Skeletal muscle tissue (tissue), 3 donors: ENCODE measurements at regions not wholly inside any gene's neighbourhood (a gene's known extent, or its start where the extent isn't known, plus 50 kb on each side); places are given as distances from the start of the nearest gene placed in this dataset.
"Not testable (repeated sequence)": the region's sequence is repeated elsewhere in the genome, so short reads cannot be mapped to it uniquely, and the experiment has no call there.

Source experiments
- H3K27ac ChIP-seq: one replicate; pipeline ENCODE4 v1.7.0; 2013; ENCODE audit warnings: mild to moderate bottlenecking, low read depth, low read length, inconsistent platforms
- H3K27me3 ChIP-seq, 3 donors: one replicate each; pipeline ENCODE4 v1.7.0; 2013; ENCODE audit warnings: low read length in 3 of 3; ENCODE audit not compliant: control insufficient read depth in 3 of 3, insufficient read depth in 3 of 3
- H3K36me3 ChIP-seq, 3 donors: one replicate each; pipeline ENCODE4 v1.7.0; 2013; ENCODE audit warnings: low read length in 3 of 3; ENCODE audit not compliant: control insufficient read depth in 3 of 3, insufficient read depth in 3 of 3
- H3K4me1 ChIP-seq, 3 donors: one replicate each; pipeline ENCODE4 v1.7.0; 2013; ENCODE audit warnings: low read length in 3 of 3, mild to moderate bottlenecking in 3 of 3; ENCODE audit not compliant: control insufficient read depth in 3 of 3, insufficient read depth in 3 of 3
- H3K4me3 ChIP-seq, 3 donors: one replicate each; pipeline ENCODE4 v1.7.0; 2013; ENCODE audit warnings: low read length in 3 of 3
- H3K9ac ChIP-seq, 3 donors: one replicate each; pipeline ENCODE4 v1.7.0; 2013; ENCODE audit warnings: low read length in 3 of 3, mild to moderate bottlenecking in 3 of 3, moderate library complexity in 2 of 3, low read depth in 1 of 3
- H3K9me3 ChIP-seq, 3 donors: one replicate each; pipeline ENCODE4 v1.7.0; 2013; ENCODE audit warnings: low read length in 3 of 3; ENCODE audit not compliant: control insufficient read depth in 3 of 3
- donor health status: Osteomylitis.

- no peaks in the 10 kb centered on the region for H3K4me1 ChIP-seq
- H3K36me3 ChIP-seq: no peaks in the 10 kb centered on the region
- no peaks in the 10 kb centered on the region for H3K9me3 ChIP-seq
- H3K4me3 ChIP-seq: no peak overlapping the region
- H3K27ac ChIP-seq: no peak overlapping the region
- no peaks in the 10 kb centered on the region for H3K27me3 ChIP-seq
- H3K9ac ChIP-seq: no peak overlapping the region
Observed at GRCh38 chr13:88217883-88218282, 546.7 kb downstream of the SLITRK5 start.

GRCh38 chr13:88223958-88224357 is 552.8 kb downstream of the SLITRK5 start:
- Histone ChIP-seq H3K36me3 (no peaks in the 10 kb centered on the region), H3K4me1 (no peaks in the 10 kb centered on the region), H3K27ac (no peak overlapping the region), H3K4me3 (no peak overlapping the region), H3K27me3 (no peaks in the 10 kb centered on the region), H3K9ac (no peak overlapping the region), H3K9me3 (no peaks in the 10 kb centered on the region)

GRCh38 chr13:88235441-88235840 is 564.3 kb downstream of the SLITRK5 start:
- no peak overlapping the region for H3K9ac ChIP-seq
- no peaks in the 10 kb centered on the region for H3K36me3 ChIP-seq
- no peaks in the 10 kb centered on the region for H3K4me1 ChIP-seq
- H3K27me3 ChIP-seq: no peaks in the 10 kb centered on the region
- no peaks in the 10 kb centered on the region for H3K9me3 ChIP-seq
- H3K4me3 ChIP-seq: no peak overlapping the region
- no peak overlapping the region for H3K27ac ChIP-seq

GRCh38 chr13:88246239-88246638 is 575.1 kb downstream of the SLITRK5 start:
- H3K27ac ChIP-seq: no peak overlapping the region
- no peaks in the 10 kb centered on the region for H3K9me3 ChIP-seq
- H3K36me3 ChIP-seq: no peaks in the 10 kb centered on the region
- H3K4me3 ChIP-seq: no peak overlapping the region
- no peaks in the 10 kb centered on the region for H3K4me1 ChIP-seq
- H3K27me3 ChIP-seq: no peaks in the 10 kb centered on the region
- no peak overlapping the region for H3K9ac ChIP-seq

- Histone ChIP-seq H3K36me3 (no peaks in the 10 kb centered on the region), H3K9me3 (no peaks in the 10 kb centered on the region), H3K27ac (no peak overlapping the region), H3K9ac (no peak overlapping the region), H3K27me3 (no peaks in the 10 kb centered on the region), H3K4me3 (no peak overlapping the region), H3K4me1 (no peaks in the 10 kb centered on the region)
Observed at GRCh38 chr13:88248393-88248792, 577.2 kb downstream of the SLITRK5 start.

- no peaks in the 10 kb centered on the region for H3K27me3 ChIP-seq
- no peaks in the 10 kb centered on the region for H3K36me3 ChIP-seq
- H3K4me1 ChIP-seq: no peaks in the 10 kb centered on the region
- no peak overlapping the region for H3K4me3 ChIP-seq
- H3K9me3 ChIP-seq: no peaks in the 10 kb centered on the region
- H3K27ac ChIP-seq: no peak overlapping the region
- no peak overlapping the region for H3K9ac ChIP-seq
Observed at GRCh38 chr13:88257706-88258105, 586.5 kb downstream of the SLITRK5 start.

GRCh38 chr13:88263808-88264207 is 592.6 kb downstream of the SLITRK5 start:
- no peaks in the 10 kb centered on the region for H3K27me3 ChIP-seq
- no peaks in the 10 kb centered on the region for H3K36me3 ChIP-seq
- no peak overlapping the region for H3K9ac ChIP-seq
- no peak overlapping the region for H3K4me3 ChIP-seq
- no peaks in the 10 kb centered on the region for H3K9me3 ChIP-seq
- no peaks in the 10 kb centered on the region for H3K4me1 ChIP-seq
- no peak overlapping the region for H3K27ac ChIP-seq

GRCh38 chr13:88281841-88282240 is 610.7 kb downstream of the SLITRK5 start:
- no peaks in the 10 kb centered on the region for H3K27me3 ChIP-seq
- H3K9me3 ChIP-seq: no peaks in the 10 kb centered on the region
- H3K27ac ChIP-seq: no peak overlapping the region
- H3K4me1 ChIP-seq: no peaks in the 10 kb centered on the region
- no peaks in the 10 kb centered on the region for H3K36me3 ChIP-seq
- H3K4me3 ChIP-seq: no peak overlapping the region
- H3K9ac ChIP-seq: no peak overlapping the region

GRCh38 chr13:88285329-88285728 is 614.2 kb downstream of the SLITRK5 start:
- H3K36me3 ChIP-seq: no peaks in the 10 kb centered on the region
- H3K4me3 ChIP-seq: no peak overlapping the region
- H3K27me3 ChIP-seq: no peaks in the 10 kb centered on the region
- H3K9me3 ChIP-seq: no peaks in the 10 kb centered on the region
- no peak overlapping the region for H3K9ac ChIP-seq
- H3K27ac ChIP-seq: no peak overlapping the region
- H3K4me1 ChIP-seq: no peaks in the 10 kb centered on the region

GRCh38 chr13:88288326-88288725 is 617.2 kb downstream of the SLITRK5 start:
- H3K27me3 ChIP-seq: no peaks in the 10 kb centered on the region
- no peak overlapping the region for H3K9ac ChIP-seq

GRCh38 chr13:88291731-88292130 is 620.6 kb downstream of the SLITRK5 start:
- not testable (repeated sequence) for H3K27ac ChIP-seq, H3K9ac ChIP-seq, H3K36me3 ChIP-seq, H3K4me3 ChIP-seq, H3K9me3 ChIP-seq, H3K4me1 ChIP-seq, H3K27me3 ChIP-seq

More at GRCh38 chr13:88288326-88288725, 617.2 kb downstream of the SLITRK5 start:
- no peak overlapping the region for H3K27ac ChIP-seq
- H3K9me3 ChIP-seq: no peaks in the 10 kb centered on the region
- no peaks in the 10 kb centered on the region for H3K4me1 ChIP-seq
- H3K4me3 ChIP-seq: no peak overlapping the region
- H3K36me3 ChIP-seq: no peaks in the 10 kb centered on the region
